ENCODE measurements at regions not wholly inside any gene's neighbourhood (a gene's known extent, or its start where the extent isn't known, plus 50 kb on each side); places are given as distances from the start of the nearest gene placed in this dataset.

DNA sequence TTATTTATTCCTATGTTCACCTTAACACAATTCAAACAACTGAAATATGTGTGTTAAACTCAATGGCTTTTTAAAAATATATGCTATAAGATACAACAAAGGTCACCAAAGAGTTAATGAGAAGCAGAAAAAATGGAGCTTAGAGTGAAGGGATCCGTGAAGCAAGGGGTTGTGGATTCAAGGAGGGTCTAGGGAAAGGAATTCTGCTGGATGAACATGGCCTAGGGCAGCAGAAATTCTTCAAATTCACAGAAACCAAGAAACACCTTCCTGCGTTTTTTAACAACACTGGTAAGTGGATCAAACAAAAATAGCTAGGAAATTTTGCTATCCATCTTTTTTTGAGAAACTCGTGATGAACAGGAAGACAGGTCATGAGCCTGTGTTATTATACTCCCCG lies 59.3 kb upstream of the PLSCR5 start:
- dilution Hi-C loops (cut with HindIII; ENCODE audit: low sequenced_read_pairs, unreplicated experiment), result no loop called here

More for the DNA sequence above, 59.3 kb upstream of the PLSCR5 start:
- Histone ChIP-seq H2BK15ac (ENCODE audit: low read depth, low read length) (no peak overlapping the region), H2BK5ac (ENCODE audit: low read depth, low read length, poor library complexity, severe bottlenecking) (no peak overlapping the region), H3K36me3 (ENCODE audit: control insufficient read depth, insufficient read depth, low read length) (no peaks in the 10 kb centered on the region), H3K9me3 (ENCODE audit: control insufficient read depth, insufficient read depth, low read length) (no peaks in the 10 kb centered on the region), H4K91ac (ENCODE audit: insufficient read depth, low read depth, low read length) (no peak overlapping the region), H3K14ac (replicated peaks; ENCODE audit: low read depth, low read length) (no peak overlapping the region), H3K9ac (ENCODE audit: low read depth, low read length) (no peak overlapping the region), H4K8ac (ENCODE audit: low read depth in 2 of 2, low read length in 2 of 2) (no peak overlapping the region), H2AK5ac (ENCODE audit: low read depth, low read length) (no peak overlapping the region), H3K9me1 (ENCODE audit: insufficient read depth, low read length) (no peaks in the 10 kb centered on the region), H3K18ac (ENCODE audit: low read depth, low read length) (no peak overlapping the region), H4K20me1 (ENCODE audit: insufficient read depth, low read length) (no peaks in the 10 kb centered on the region), H2AFZ (replicated peaks; ENCODE audit: low read length, poor library complexity) (no peak overlapping the region), H4K5ac (ENCODE audit: low read depth, low read length) (no peak overlapping the region), H2AK9ac (replicated peaks; ENCODE audit: low read depth, low read length, poor library complexity) (no peak overlapping the region), H3K27me3 (ENCODE audit: control insufficient read depth, insufficient read depth, low read length) (no peaks in the 10 kb centered on the region), H3K56ac (ENCODE audit: extremely low read depth, insufficient read depth, low read length) (no peak overlapping the region), H3K4ac (ENCODE audit: low read depth, low read length) (no peak overlapping the region), H3K4me3 (ENCODE audit: insufficient read depth, low read depth, low read length) (no peak overlapping the region), H3K4me2 (ENCODE audit: low read depth, low read length) (no peak overlapping the region), H3K23ac (ENCODE audit: low read depth, low read length) (no peak overlapping the region), H3K4me1 (ENCODE audit: control insufficient read depth, insufficient read depth, low read length) (no peaks in the 10 kb centered on the region), H2BK20ac (ENCODE audit: low read depth, low read length) (no peak overlapping the region), H2BK120ac (ENCODE audit: low read depth, low read length) (no peak overlapping the region), H3K79me1 (ENCODE audit: low read depth in 1 of 2, low read length in 2 of 2) (no peaks in the 10 kb centered on the region), H3K27ac (ENCODE audit: insufficient read depth, low read length) (no peak overlapping the region)
- BruUV-seq (replicated peaks), result no TSS peak
- no CpG with 5 or more reads among the region's 4 CpGs for WGBS, 2 experiments (ENCODE audit: extremely low coverage in 2 of 2, insufficient read length in 1 of 2)
- in situ Hi-C loops (cut with MboI; ENCODE audit: low sequenced_read_pairs), result no loop called here
- POLR2A ChIA-PET (ENCODE audit: unreplicated experiment), result no interaction called here
- TF ChIP-seq MAFK (IDR thresholded peaks at IDR 0.05; ENCODE audit: low read depth, low read length) (no peak), NFE2L2 (IDR thresholded peaks at IDR 0.05; ENCODE audit: low read depth, low read length) (no peak), CHD1 (IDR thresholded peaks at IDR 0.05; ENCODE audit: low read depth, low read length) (no peak), FOS (IDR thresholded peaks at IDR 0.05; ENCODE audit: low read depth, low read length) (no peak), RFX5 (IDR thresholded peaks at IDR 0.05; ENCODE audit: low read depth, low read length) (no peak), RCOR1 (IDR thresholded peaks at IDR 0.05; ENCODE audit: insufficient replicate concordance, low read length) (no peak), SMC3 (IDR thresholded peaks at IDR 0.05; ENCODE audit: low read depth, low read length) (no peak), POLR2A (IDR thresholded peaks at IDR 0.05; ENCODE audit: low read depth, low read length) (no peak), RAD21 (IDR thresholded peaks at IDR 0.05; ENCODE audit: low read length) (no peak), BHLHE40 (IDR thresholded peaks at IDR 0.05; ENCODE audit: low read depth, low read length) (no peak), MAZ (IDR thresholded peaks at IDR 0.05; ENCODE audit: borderline replicate concordance, low read depth, low read length) (no peak), MXI1 (IDR thresholded peaks at IDR 0.05; ENCODE audit: borderline replicate concordance, low read depth, low read length) (no peak), CEBPB (IDR thresholded peaks at IDR 0.05; ENCODE audit: low read depth, low read length) (no peak)
- TF ChIP-seq, protein P1, sequence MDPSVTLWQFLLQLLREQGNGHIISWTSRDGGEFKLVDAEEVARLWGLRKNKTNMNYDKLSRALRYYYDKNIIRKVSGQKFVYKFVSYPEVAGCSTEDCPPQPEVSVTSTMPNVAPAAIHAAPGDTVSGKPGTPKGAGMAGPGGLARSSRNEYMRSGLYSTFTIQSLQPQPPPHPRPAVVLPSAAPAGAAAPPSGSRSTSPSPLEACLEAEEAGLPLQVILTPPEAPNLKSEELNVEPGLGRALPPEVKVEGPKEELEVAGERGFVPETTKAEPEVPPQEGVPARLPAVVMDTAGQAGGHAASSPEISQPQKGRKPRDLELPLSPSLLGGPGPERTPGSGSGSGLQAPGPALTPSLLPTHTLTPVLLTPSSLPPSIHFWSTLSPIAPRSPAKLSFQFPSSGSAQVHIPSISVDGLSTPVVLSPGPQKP (IDR thresholded peaks at IDR 0.05; ENCODE audit: borderline replicate concordance, low read depth, low read length), result no peak
- TF ChIP-seq, protein P2, sequence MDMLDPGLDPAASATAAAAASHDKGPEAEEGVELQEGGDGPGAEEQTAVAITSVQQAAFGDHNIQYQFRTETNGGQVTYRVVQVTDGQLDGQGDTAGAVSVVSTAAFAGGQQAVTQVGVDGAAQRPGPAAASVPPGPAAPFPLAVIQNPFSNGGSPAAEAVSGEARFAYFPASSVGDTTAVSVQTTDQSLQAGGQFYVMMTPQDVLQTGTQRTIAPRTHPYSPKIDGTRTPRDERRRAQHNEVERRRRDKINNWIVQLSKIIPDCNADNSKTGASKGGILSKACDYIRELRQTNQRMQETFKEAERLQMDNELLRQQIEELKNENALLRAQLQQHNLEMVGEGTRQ (IDR thresholded peaks at IDR 0.05; ENCODE audit: low read depth, low read length), result no peak
- TF ChIP-seq, protein P3, sequence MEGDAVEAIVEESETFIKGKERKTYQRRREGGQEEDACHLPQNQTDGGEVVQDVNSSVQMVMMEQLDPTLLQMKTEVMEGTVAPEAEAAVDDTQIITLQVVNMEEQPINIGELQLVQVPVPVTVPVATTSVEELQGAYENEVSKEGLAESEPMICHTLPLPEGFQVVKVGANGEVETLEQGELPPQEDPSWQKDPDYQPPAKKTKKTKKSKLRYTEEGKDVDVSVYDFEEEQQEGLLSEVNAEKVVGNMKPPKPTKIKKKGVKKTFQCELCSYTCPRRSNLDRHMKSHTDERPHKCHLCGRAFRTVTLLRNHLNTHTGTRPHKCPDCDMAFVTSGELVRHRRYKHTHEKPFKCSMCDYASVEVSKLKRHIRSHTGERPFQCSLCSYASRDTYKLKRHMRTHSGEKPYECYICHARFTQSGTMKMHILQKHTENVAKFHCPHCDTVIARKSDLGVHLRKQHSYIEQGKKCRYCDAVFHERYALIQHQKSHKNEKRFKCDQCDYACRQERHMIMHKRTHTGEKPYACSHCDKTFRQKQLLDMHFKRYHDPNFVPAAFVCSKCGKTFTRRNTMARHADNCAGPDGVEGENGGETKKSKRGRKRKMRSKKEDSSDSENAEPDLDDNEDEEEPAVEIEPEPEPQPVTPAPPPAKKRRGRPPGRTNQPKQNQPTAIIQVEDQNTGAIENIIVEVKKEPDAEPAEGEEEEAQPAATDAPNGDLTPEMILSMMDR (conservative IDR thresholded peaks at IDR 0.05; ENCODE audit: low read depth, low read length), result no peak
- DNase-seq, result no peak
- no peak for ATAC-seq (ENCODE audit: low read depth)
- intact Hi-C loops (cut with micrococcal nuclease), result no loop called here
- CTCF ChIA-PET, result no interaction called here
